Activated CD8-positive, alpha-beta memory T cell treated with anti-CD3 and anti-CD28 coated beads for 4 hours (primary cell): ENCODE measurements at regions not wholly inside any gene's neighbourhood (a gene's known extent, or its start where the extent isn't known, plus 50 kb on each side); places are given as distances from the start of the nearest gene placed in this dataset.

Source experiments
- DNase-seq, 2 donors: peaks; one replicate each; pipeline ENCODE4 v3.0.0-alpha.2; 2020; ENCODE audit warnings: low read depth in 2 of 2

GRCh38 chr3:7793786-7794185, 707.8 kb upstream of the LMCD1 start:
- DNase-seq = no peak

GRCh38 chr3:7798276-7798675, 703.3 kb upstream of the LMCD1 start:
- DNase-seq = no peak

- no peak for DNase-seq
These were observed 701.4 kb upstream of the LMCD1 start for GRCh38 chr3:7800006-7800780.

GRCh38 chr3:7812490-7812889, 689.1 kb upstream of the LMCD1 start:
- no peak for DNase-seq

GRCh38 chr3:7813365-7813764, 688.3 kb upstream of the LMCD1 start:
- DNase-seq = no peak

- DNase-seq = no peak
These were observed 684.4 kb upstream of the LMCD1 start for GRCh38 chr3:7817239-7817638.

- no peak for DNase-seq
These were observed 680.7 kb upstream of the LMCD1 start for GRCh38 chr3:7820969-7821368.

GRCh38 chr3:7821858-7822257, 679.8 kb upstream of the LMCD1 start:
- DNase-seq = no peak

GRCh38 chr3:7841451-7841850, 660.2 kb upstream of the LMCD1 start:
- no peak for DNase-seq

- no peak for DNase-seq
These were observed 658.2 kb upstream of the LMCD1 start for GRCh38 chr3:7843441-7843840.

- DNase-seq = no peak
These were observed 654.6 kb upstream of the LMCD1 start for GRCh38 chr3:7847021-7847420.

GRCh38 chr3:7847521-7847920, 654.1 kb upstream of the LMCD1 start:
- no peak for DNase-seq

GRCh38 chr3:7854266-7854665, 647.4 kb upstream of the LMCD1 start:
- DNase-seq = no peak

- DNase-seq = no peak
These were observed 646.9 kb upstream of the LMCD1 start for GRCh38 chr3:7854721-7855120.

GRCh38 chr3:7865611-7866010, 636.0 kb upstream of the LMCD1 start:
- no peak for DNase-seq

GRCh38 chr3:7867587-7867986, 634.0 kb upstream of the LMCD1 start:
- no peak for DNase-seq

- DNase-seq = no peak
These were observed 630.5 kb upstream of the LMCD1 start for GRCh38 chr3:7871003-7871560.

GRCh38 chr3:7874116-7874515, 627.5 kb upstream of the LMCD1 start:
- DNase-seq = no peak

- DNase-seq = no peak
These were observed 625.7 kb upstream of the LMCD1 start for GRCh38 chr3:7875925-7876324.

- DNase-seq = peak; percentile 4 to 56
These were observed 624.8 kb upstream of the LMCD1 start for GRCh38 chr3:7876741-7877297.

- no peak for DNase-seq
These were observed 624.3 kb upstream of the LMCD1 start for GRCh38 chr3:7877312-7877711.

- no peak for DNase-seq
These were observed 622.1 kb upstream of the LMCD1 start for GRCh38 chr3:7879572-7879971.

GRCh38 chr3:7881946-7882345, 619.7 kb upstream of the LMCD1 start:
- DNase-seq = no peak
